AG04450 (cell line): ENCODE measurements at regions not wholly inside any gene's neighbourhood (a gene's known extent, or its start where the extent isn't known, plus 50 kb on each side); places are given as distances from the start of the nearest gene placed in this dataset.
A peak's percentile ranks its signal among the peaks of the same experiment; 100 is the strongest.
"Not testable (repeated sequence)": the region's sequence is repeated elsewhere in the genome, so short reads cannot be mapped to it uniquely, and the experiment has no call there.

ENCODE experiments used
- CTCF ChIA-PET: fragments of 300-600, 350-600 bp; formaldehyde crosslinking; extraction: SDS; loops from one replicate; lab custom pipeline; 2022; ENCODE audit warnings: antibody characterized with exemption, inconsistent platforms; lab: Charles Lee
- POLR2A ChIA-PET: fragments of 350-600 bp; formaldehyde crosslinking; extraction: SDS; loops from one replicate; lab custom pipeline; 2021; ENCODE audit warnings: antibody characterized with exemption, inconsistent platforms; lab: Yijun Ruan, JAX
- DNase-seq: peaks from one replicate; pipeline ENCODE4 v3.0.0-alpha.2; 2011; ENCODE audit warnings: low read depth, low spot score
- H3K27ac ChIP-seq: one replicate; pipeline ENCODE4 v1.5.1; 2012; ENCODE audit warnings: low read depth, low read length, control low read depth
- H3K27me3 ChIP-seq: one replicate; pipeline ENCODE4 v1.6.0; 2012; ENCODE audit warnings: low read length; ENCODE audit not compliant: control insufficient read depth, insufficient read depth
- H3K4me3 ChIP-seq: 2 replicates; pipeline ENCODE4 v1.5.1; 2011; ENCODE audit warnings: mild to moderate bottlenecking, low read depth, low read length, control low read depth
- H3K9me3 ChIP-seq: 2 replicates; pipeline ENCODE4 v1.5.1; 2012; ENCODE audit warnings: low read length; ENCODE audit not compliant: control insufficient read depth, insufficient read depth
- TF ChIP-seq, protein P1 (sequence below): IDR thresholded peaks from 2 replicates; pipeline ENCODE4 v1.5.1; 2011; ENCODE audit warnings: low read depth, low read length, control low read depth, inconsistent platforms

DNA sequence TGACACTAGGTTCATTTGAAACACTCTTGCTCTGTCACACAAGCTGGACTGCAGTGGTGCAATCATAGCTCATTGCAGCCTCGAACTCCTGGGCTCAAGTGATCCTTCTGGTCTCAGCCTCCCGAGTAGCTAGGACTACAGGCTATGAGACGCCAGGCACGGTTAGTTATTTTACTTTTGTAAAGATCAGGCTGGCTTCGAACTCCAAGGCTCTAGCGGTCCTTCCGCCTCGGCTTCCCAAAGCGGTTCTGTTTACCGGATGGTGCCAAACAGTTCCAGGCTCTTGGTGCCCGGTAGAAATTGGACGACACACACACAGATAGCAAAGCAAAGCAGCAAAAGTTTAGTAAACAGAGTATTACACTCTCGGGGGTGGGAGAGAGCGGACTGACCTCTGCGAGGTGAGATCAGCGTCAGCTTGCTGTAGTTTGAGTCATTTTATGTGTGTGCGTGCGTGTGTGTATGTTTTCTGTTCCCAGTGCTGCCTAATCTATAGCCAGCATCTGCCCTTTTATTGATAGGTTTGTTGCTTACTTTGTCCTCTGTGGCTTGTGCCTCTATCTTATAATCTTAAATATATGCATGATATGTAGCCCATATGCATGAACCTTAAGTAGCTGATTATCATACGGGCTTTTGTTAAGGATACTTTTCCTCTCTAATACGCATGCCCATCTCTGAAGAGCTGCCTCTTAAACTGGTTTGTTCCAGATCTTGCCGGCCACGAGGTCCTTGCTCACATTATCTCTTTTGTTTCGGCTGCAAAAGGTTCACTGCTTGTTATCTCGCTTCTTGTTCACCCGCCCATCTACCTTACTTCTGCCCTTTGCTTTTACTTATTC lies 75.2 kb downstream of the OR2B2 start:
- no peaks in the 10 kb centered on the region; the same call in 1 of the 2 replicates for H3K9me3 ChIP-seq
- H3K27ac ChIP-seq = peak overlapping the region; percentile 100
- no peaks in the 10 kb centered on the region for H3K27me3 ChIP-seq
- H3K4me3 ChIP-seq = peak overlapping the region; percentile 83
- POLR2A ChIA-PET = interaction anchor here (0.6 to 5.8 kb wide), 19 partner anchors 8 to 1816 kb away, joined by 3 to 289 read pairs (median 7); partner anchors contain the start of gene ZNF184
- no peak for DNase-seq
- CTCF ChIA-PET = interaction anchor here (0.9 to 5.8 kb wide), 6 partner anchors 17 to 65 kb away, joined by 3 to 45 read pairs (median 4); a partner anchor contains a TSS
- TF ChIP-seq, protein P1, sequence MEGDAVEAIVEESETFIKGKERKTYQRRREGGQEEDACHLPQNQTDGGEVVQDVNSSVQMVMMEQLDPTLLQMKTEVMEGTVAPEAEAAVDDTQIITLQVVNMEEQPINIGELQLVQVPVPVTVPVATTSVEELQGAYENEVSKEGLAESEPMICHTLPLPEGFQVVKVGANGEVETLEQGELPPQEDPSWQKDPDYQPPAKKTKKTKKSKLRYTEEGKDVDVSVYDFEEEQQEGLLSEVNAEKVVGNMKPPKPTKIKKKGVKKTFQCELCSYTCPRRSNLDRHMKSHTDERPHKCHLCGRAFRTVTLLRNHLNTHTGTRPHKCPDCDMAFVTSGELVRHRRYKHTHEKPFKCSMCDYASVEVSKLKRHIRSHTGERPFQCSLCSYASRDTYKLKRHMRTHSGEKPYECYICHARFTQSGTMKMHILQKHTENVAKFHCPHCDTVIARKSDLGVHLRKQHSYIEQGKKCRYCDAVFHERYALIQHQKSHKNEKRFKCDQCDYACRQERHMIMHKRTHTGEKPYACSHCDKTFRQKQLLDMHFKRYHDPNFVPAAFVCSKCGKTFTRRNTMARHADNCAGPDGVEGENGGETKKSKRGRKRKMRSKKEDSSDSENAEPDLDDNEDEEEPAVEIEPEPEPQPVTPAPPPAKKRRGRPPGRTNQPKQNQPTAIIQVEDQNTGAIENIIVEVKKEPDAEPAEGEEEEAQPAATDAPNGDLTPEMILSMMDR = no peak

DNA sequence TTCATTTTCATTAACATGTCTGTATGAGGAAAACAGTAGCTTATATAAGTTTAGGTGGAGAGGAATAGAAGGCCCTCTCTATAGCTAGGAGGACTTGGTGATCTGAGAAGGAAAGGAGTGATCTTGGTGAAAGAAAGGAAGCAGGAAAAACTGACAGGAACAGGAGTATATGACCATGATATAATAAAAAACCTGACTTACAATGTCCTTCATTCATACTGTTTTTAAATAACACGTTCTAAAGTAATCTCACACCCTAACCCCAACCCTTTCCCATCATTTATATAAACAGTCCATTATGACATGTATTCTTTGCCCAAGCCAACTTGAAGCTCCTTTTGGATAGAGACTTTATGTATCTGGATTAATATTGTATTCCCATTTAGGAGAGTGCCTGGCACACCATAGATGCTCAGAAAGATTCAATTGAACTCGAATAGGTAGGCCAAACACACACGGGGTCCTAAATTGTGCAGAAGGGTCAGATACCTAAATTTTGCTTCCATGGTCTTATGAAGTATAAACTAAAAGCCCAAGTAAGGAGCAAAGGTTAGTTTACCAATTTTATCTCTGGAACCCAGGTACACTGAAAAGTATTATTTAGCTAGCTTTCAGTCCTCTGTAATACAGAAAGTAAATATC lies 75.9 kb downstream of the OR2B2 start:
- ChIA-PET POLR2A (interaction anchor here (1.0 to 5.8 kb wide), 9 partner anchors 12 to 1810 kb away, joined by 4 to 289 read pairs (median 40); a partner anchor contains a TSS), CTCF (interaction anchor here (0.9 to 5.8 kb wide), 4 partner anchors 17 to 60 kb away, joined by 3 to 45 read pairs (median 4); a partner anchor contains a TSS)
- DNase-seq = no peak
- H3K4me3 ChIP-seq = peak overlapping the region; percentile 83
- H3K27ac ChIP-seq = peak overlapping the region; percentile 100
- H3K9me3 ChIP-seq = no peaks in the 10 kb centered on the region; the same call in 1 of the 2 replicates
- TF ChIP-seq, protein P1 = no peak
- H3K27me3 ChIP-seq = no peaks in the 10 kb centered on the region

DNA sequence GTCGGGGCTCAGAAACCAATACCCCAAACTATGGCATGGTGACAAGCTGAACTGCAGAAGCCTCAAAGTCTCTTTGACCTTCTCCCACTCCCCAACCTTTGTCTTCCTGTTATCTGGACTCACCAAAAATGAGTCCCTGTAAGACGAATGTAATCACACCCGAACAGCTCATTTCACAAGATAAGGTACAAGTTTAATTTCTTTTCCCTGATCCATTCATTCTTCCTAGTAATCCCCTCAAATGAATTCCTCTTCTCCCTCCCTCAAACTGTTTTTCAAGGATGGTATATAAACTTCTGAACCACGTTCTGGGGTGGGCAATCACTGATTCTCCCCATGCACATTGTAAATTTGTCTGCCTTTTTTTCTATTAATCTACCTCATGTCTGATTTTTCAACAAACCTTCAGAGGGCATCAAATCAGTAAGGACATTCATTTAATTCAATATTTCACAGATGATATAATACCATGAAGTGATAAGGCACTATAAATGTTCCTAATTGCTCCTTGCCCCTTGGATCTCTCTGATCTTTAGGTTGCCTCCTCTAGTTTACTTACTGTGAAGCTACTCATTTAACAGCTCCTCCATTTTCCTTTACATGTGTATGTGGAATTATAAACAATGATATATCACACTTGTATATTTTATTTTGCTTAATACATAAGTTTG lies 77.2 kb downstream of the OR2B2 start:
- Histone ChIP-seq H3K27me3 (no peaks in the 10 kb centered on the region), H3K9me3 (no peaks in the 10 kb centered on the region; the same call in 1 of the 2 replicates), H3K27ac (no peak overlapping the region), H3K4me3 (no peak overlapping the region)
- no peak for DNase-seq
- POLR2A ChIA-PET = interaction anchor here (0.6 to 5.8 kb wide), 5 partner anchors 26 to 59 kb away, joined by 15 to 289 read pairs (median 53); a partner anchor contains a TSS
- TF ChIP-seq, protein P1 = no peak
- CTCF ChIA-PET = interaction anchor here (1.6 to 5.8 kb wide), 2 partner anchors 38 to 61 kb away, joined by 4 to 45 read pairs; no protein-coding TSS in a partner anchor

DNA sequence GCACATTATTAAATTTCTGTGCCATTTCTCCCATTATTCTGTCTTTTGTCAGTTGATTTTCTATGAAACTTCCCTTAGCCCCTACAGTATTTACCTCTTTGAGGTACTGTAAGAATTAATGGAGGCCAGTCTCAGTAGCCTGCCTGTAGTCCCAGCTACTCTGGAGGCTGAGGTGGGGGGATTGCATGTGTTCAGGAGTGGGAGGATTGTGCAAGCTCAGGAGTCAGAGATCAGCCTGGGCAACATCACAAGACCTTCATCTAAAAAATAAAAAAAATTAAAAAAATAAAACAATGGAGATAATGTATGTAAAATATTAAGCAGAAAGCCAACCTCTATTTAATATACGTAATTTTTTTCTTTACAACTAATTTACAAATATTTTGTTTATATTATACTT lies 77.8 kb downstream of the OR2B2 start:
- CTCF ChIA-PET = interaction anchor here (1.6 to 5.8 kb wide), 2 partner anchors 38 to 62 kb away, joined by 4 to 45 read pairs; no protein-coding TSS in a partner anchor
- no peak overlapping the region for H3K27ac ChIP-seq
- DNase-seq = no peak
- no peaks in the 10 kb centered on the region for H3K27me3 ChIP-seq
- POLR2A ChIA-PET = interaction anchor here (0.6 to 5.8 kb wide), 4 partner anchors 31 to 1809 kb away, joined by 3 to 289 read pairs (median 17); a partner anchor contains a TSS
- H3K4me3 ChIP-seq = no peak overlapping the region
- TF ChIP-seq, protein P1 = no peak
- H3K9me3 ChIP-seq = no peaks in the 10 kb centered on the region; the same call in 1 of the 2 replicates

DNA sequence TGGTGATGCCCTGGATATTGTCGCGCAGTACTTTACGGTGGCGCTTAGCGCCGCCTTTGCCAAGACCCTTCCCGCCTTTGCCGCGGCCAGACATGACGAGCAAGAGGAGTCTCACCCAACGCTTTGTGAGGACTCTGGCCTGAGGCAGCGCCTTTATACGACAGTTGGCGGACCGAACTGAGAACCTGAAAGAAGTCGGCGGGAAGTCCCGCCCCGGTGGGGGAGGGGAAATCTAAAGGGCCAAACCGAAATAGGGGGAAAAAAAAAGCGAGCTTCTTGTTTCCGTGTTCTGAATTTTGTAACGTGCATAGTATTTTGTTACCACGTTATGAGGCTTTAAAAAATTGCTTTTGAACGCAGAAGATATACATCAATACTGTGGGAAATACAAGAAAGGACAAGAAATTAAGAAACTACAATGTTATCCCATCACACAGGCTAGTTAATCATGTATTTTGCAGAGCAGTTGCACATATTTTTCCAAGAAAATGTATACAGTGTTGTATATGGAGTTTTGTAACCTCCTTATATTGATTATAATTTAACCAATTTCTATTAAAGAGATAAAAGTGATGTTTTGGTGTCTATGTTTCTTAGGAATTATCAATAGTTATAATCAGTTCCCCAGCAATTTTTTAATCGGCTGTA lies 80.6 kb downstream of the OR2B2 start:
- CTCF ChIA-PET, H3K9me3 ChIP-seq, H3K27me3 ChIP-seq, H3K27ac ChIP-seq, DNase-seq: not testable (repeated sequence)
- H3K4me3 ChIP-seq = peak overlapping the region; percentile 18
- POLR2A ChIA-PET = interaction anchor here (0.5 to 3.6 kb wide), 7 partner anchors 8 to 1811 kb away, joined by 3 to 36 read pairs (median 7); a partner anchor contains a TSS

DNA sequence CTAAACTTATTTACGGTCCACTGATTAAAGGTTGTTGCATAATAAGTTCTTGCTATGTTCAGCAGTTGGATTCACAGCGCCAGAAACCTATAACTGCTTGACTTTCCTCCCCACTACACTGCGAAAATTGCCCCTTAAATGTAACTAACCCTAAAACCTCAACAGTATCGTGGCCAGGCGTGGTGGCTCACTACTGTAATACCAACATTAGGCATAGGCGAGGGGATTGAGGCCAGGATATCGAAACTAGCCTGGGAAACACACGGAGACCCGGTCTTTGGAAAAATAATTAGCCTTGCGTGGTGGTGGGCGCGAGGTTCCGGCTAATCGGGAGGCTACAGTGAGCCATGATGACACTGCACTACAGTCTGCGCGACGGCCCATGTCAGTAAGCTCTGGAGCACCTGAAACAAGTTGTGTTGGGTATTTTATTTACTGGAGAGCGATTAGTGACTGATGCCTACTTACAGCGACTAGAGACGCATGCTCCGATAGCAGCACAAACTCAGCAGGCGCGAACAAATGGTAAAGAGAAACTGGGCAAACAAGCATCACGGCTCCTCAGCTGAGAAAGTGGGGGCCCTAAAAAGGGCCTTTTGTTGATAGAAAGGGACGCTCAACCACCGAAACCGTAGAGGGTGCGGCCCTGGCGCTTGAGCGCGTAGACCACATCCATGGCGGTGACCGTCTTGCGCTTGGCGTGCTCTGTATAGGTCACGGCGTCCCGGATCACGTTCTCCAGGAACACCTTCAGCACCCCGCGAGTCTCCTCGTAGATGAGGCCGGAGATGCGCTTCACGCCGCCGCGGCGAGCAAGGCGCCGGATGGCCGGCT lies 81.4 kb downstream of the OR2B2 start:
- DNase-seq, CTCF ChIA-PET, H3K9me3 ChIP-seq, H3K27me3 ChIP-seq: not testable (repeated sequence)
- peak overlapping the region; percentile 47 for H3K27ac ChIP-seq
- H3K4me3 ChIP-seq = peak overlapping the region; percentile 60
- POLR2A ChIA-PET = interaction anchor here (0.5 to 3.6 kb wide), 10 partner anchors 7 to 63 kb away, joined by 3 to 36 read pairs (median 6); a partner anchor contains a TSS
